MM.1S (cell line): ENCODE measurements at regions not wholly inside any gene's neighbourhood (a gene's known extent, or its start where the extent isn't known, plus 50 kb on each side); places are given as distances from the start of the nearest gene placed in this dataset.

Source experiments
- DNase-seq: peaks from one replicate; pipeline ENCODE4 v3.0.0-alpha.2; 2015
- H2AFZ ChIP-seq: fragments of 300-600 bp; sonication (generic); 2 replicates; pipeline ENCODE4 v1.6.0; 2016; ENCODE audit warnings: antibody characterized with exemption, low read length
- H3F3A ChIP-seq: fragments of 300-600 bp; sonication (generic); 2 replicates; pipeline ENCODE4 v1.6.1; 2016; ENCODE audit warnings: mild to moderate bottlenecking, antibody characterized with exemption, low read length, moderate library complexity, mixed read lengths; ENCODE audit not compliant: insufficient read depth
- H3K27ac ChIP-seq: fragments of 300-600 bp; sonication (generic); 2 replicates; pipeline ENCODE4 v1.5.1; 2016; ENCODE audit warnings: mild to moderate bottlenecking, low read length
- H3K27me3 ChIP-seq: fragments of 300-600 bp; sonication (generic); replicated peaks from 2 replicates; pipeline ENCODE4 v1.6.0; 2016; ENCODE audit warnings: low read length; ENCODE audit not compliant: insufficient read depth
- H3K36me3 ChIP-seq: fragments of 300-600 bp; sonication (generic); replicated peaks from 2 replicates; pipeline ENCODE4 v1.6.1; 2016; ENCODE audit warnings: mild to moderate bottlenecking, low read length, mixed read lengths; ENCODE audit not compliant: insufficient read depth
- H3K4me1 ChIP-seq: fragments of 300-600 bp; sonication (generic); 2 replicates; pipeline ENCODE4 v1.6.1; 2016; ENCODE audit warnings: low read length, mixed read lengths
- H3K4me2 ChIP-seq: fragments of 300-600 bp; sonication (generic); 2 replicates; pipeline ENCODE4 v1.6.0; 2016; ENCODE audit warnings: low read depth, low read length
- H3K4me3 ChIP-seq: fragments of 300-600 bp; sonication (generic); 2 replicates; pipeline ENCODE4 v1.5.1; 2016; ENCODE audit warnings: low read length, mixed read lengths
- H3K79me2 ChIP-seq: fragments of 300-600 bp; sonication (generic); 2 replicates; pipeline ENCODE4 v1.6.1; 2016; ENCODE audit warnings: mixed run types, low read length, mixed read lengths
- H3K9ac ChIP-seq: fragments of 300-600 bp; sonication (generic); 2 replicates; pipeline ENCODE4 v1.6.1; 2016; ENCODE audit warnings: low read length, mixed read lengths
- H3K9me2 ChIP-seq: fragments of 300-600 bp; sonication (generic); replicated peaks from 2 replicates; pipeline ENCODE4 v1.6.1; 2016; ENCODE audit warnings: mild to moderate bottlenecking, low read length, mixed read lengths; ENCODE audit not compliant: insufficient read depth
- H3K9me3 ChIP-seq: fragments of 300-600 bp; sonication (generic); replicated peaks from 2 replicates; pipeline ENCODE4 v1.6.1; 2016; ENCODE audit warnings: mild to moderate bottlenecking, low read length, mixed read lengths; ENCODE audit not compliant: insufficient read depth
- H4K20me1 ChIP-seq: fragments of 300-600 bp; sonication (generic); 2 replicates; pipeline ENCODE4 v1.6.1; 2016; ENCODE audit warnings: mild to moderate bottlenecking, low read length, moderate library complexity, mixed read lengths; ENCODE audit not compliant: insufficient read depth
- EZH2 ChIP-seq: fragments of 300-600 bp; sonication (generic); optimal IDR thresholded peaks from 2 replicates; pipeline ENCODE3; 2017; ENCODE audit warnings: low read depth, mild to moderate bottlenecking, antibody characterized with exemption, low read length, mixed read lengths
- EZH2phosphoT487 ChIP-seq: fragments of 300-600 bp; sonication (generic); IDR thresholded peaks from 2 replicates; pipeline ENCODE4 v1.6.1; 2018; ENCODE audit warnings: antibody characterized with exemption, low read length
- TF ChIP-seq, protein P1 (sequence below): fragments of 300-600 bp; sonication (generic); IDR thresholded peaks from 2 replicates; pipeline ENCODE4 v1.5.1; 2016; ENCODE audit warnings: antibody characterized with exemption, low read length, mixed read lengths

DNA sequence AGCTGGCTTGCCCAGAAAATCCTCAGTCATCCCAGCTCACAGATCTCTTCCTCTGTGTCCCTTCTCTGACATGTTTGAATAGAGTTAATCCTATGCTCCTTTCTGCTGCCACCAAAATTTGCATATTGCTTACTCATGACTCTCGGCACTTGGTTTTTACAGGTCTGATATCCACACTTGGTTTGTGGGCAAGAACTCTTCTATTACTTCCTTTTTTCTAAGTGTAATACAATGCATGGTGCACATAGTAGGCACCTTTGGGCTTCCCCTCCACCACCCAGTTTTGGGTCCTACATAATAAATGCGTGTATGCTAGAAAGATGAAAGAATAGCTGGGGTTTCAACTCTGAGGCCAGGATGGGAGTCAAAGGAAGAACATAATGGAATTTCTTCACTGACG, 69.7 kb upstream of the GRK3 start:
- H3K4me2 ChIP-seq: peak overlapping the region; percentile 2; the same call in 1 of the 2 replicates
- no peak for TF ChIP-seq EZH2
- TF ChIP-seq, protein P1, sequence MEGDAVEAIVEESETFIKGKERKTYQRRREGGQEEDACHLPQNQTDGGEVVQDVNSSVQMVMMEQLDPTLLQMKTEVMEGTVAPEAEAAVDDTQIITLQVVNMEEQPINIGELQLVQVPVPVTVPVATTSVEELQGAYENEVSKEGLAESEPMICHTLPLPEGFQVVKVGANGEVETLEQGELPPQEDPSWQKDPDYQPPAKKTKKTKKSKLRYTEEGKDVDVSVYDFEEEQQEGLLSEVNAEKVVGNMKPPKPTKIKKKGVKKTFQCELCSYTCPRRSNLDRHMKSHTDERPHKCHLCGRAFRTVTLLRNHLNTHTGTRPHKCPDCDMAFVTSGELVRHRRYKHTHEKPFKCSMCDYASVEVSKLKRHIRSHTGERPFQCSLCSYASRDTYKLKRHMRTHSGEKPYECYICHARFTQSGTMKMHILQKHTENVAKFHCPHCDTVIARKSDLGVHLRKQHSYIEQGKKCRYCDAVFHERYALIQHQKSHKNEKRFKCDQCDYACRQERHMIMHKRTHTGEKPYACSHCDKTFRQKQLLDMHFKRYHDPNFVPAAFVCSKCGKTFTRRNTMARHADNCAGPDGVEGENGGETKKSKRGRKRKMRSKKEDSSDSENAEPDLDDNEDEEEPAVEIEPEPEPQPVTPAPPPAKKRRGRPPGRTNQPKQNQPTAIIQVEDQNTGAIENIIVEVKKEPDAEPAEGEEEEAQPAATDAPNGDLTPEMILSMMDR: no peak
- TF ChIP-seq EZH2phosphoT487: no peak
- no peaks in the 10 kb centered on the region for H4K20me1 ChIP-seq
- no peaks in the 10 kb centered on the region for H3K79me2 ChIP-seq
- no peak overlapping the region for H2AFZ ChIP-seq
- no peaks in the 10 kb centered on the region for H3K9me3 ChIP-seq
- H3K9ac ChIP-seq: no peak overlapping the region
- peaks cover 13% of the 10 kb centered on the region for H3K4me1 ChIP-seq
- no peaks in the 10 kb centered on the region for H3K9me2 ChIP-seq
- H3K27ac ChIP-seq: no peak overlapping the region
- no peaks in the 10 kb centered on the region for H3K36me3 ChIP-seq
- no peaks in the 10 kb centered on the region for H3K27me3 ChIP-seq
- H3K4me3 ChIP-seq: no peak overlapping the region
- H3F3A ChIP-seq: peaks cover 3% of the 10 kb centered on the region; the same call in 1 of the 2 replicates
- DNase-seq: peak; percentile 64

DNA sequence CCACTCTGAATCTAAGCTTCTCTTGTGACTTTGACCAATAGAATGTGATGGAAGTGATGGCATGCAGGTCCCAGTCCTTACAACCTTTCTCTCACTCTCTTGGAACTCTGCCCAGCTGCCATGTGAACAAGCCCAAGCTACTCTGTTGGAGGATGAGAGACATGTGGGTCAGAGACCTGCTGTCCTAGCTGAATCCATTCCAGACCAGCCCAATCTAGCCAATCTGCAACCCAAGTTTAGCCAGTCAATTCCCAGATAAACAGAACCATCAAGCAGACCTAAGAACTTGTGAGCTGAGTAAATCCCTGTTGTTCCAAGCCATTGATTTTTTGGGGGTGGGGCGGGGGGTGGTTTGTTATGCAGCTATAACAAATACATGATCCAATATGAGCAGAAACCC, 69.2 kb upstream of the GRK3 start:
- peak overlapping the region; percentile 2; the same call in 1 of the 2 replicates for H3K4me2 ChIP-seq
- H3K27me3 ChIP-seq: no peaks in the 10 kb centered on the region
- H3K9me3 ChIP-seq: no peaks in the 10 kb centered on the region
- DNase-seq: no peak
- no peak overlapping the region for H3K9ac ChIP-seq
- H4K20me1 ChIP-seq: no peaks in the 10 kb centered on the region
- no peak overlapping the region for H3K4me3 ChIP-seq
- H3K36me3 ChIP-seq: no peaks in the 10 kb centered on the region
- H2AFZ ChIP-seq: no peak overlapping the region
- H3K9me2 ChIP-seq: no peaks in the 10 kb centered on the region
- no peak overlapping the region for H3K27ac ChIP-seq
- TF ChIP-seq EZH2phosphoT487 (no peak), EZH2 (no peak)
- TF ChIP-seq, protein P1: no peak
- peaks cover 3% of the 10 kb centered on the region; the same call in 1 of the 2 replicates for H3F3A ChIP-seq
- H3K4me1 ChIP-seq: peaks cover 13% of the 10 kb centered on the region
- no peaks in the 10 kb centered on the region for H3K79me2 ChIP-seq

DNA sequence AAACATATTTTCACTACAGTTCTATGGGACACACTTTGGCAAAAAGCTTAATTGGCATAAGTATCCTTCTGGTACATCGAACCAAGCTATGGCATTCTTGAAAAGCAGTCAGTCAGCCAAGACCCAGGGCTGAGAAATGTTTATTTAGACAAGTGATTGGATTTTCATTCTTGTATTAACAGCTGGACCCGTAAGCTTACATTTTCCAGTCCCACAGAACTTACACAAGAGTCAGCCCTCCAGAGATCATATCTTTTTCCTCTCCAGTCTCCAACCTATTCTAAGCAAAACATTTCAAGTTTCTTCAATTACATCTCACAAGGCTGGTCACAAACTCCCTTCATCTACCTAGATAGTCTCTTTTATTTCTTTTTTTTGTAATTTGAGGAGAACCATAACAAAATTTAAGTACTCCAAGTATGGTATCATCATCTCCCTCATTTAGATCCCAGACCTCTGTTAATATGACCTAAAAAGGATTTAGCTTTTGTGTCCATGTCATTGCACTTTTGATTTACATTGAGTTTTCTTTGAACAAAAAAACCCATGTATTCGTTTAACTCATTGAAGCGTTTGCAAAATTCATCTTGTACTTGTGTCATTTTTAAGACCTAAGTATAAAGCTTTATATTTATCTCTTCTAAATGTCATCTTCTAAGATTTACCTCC, 67.9 kb upstream of the GRK3 start:
- H3K27me3 ChIP-seq: no peaks in the 10 kb centered on the region
- TF ChIP-seq, protein P1: no peak
- TF ChIP-seq EZH2 (no peak), EZH2phosphoT487 (no peak)
- no peak overlapping the region for H3K27ac ChIP-seq
- H2AFZ ChIP-seq: no peak overlapping the region
- no peak overlapping the region for H3K4me2 ChIP-seq
- H3K9me3 ChIP-seq: no peaks in the 10 kb centered on the region
- H3K9me2 ChIP-seq: no peaks in the 10 kb centered on the region
- H3K4me3 ChIP-seq: no peak overlapping the region
- H3K79me2 ChIP-seq: no peaks in the 10 kb centered on the region
- DNase-seq: no peak
- no peaks in the 10 kb centered on the region for H4K20me1 ChIP-seq
- peaks cover 3% of the 10 kb centered on the region; the same call in 1 of the 2 replicates for H3F3A ChIP-seq
- no peaks in the 10 kb centered on the region for H3K36me3 ChIP-seq
- H3K4me1 ChIP-seq: peaks cover 13% of the 10 kb centered on the region
- no peak overlapping the region for H3K9ac ChIP-seq
